ENCODE measurements at regions not wholly inside any gene's neighbourhood (a gene's known extent, or its start where the extent isn't known, plus 50 kb on each side); places are given as distances from the start of the nearest gene placed in this dataset.

- no peak overlapping the region for H3K4me3 ChIP-seq (ENCODE audit: low read depth in 1 of 2, low read length in 1 of 2)
- no peaks in the 10 kb centered on the region for H3K36me3 ChIP-seq
- no peaks in the 10 kb centered on the region for H3K27me3 ChIP-seq
- TF ChIP-seq CTCF (IDR thresholded peaks at IDR 0.05): no peak
- H3K9me3 ChIP-seq: no peaks in the 10 kb centered on the region
- no peaks in the 10 kb centered on the region for H3K4me1 ChIP-seq (ENCODE audit: control insufficient read depth in 1 of 2, insufficient read depth in 1 of 2, low read depth in 1 of 2, low read length in 1 of 2)
- no peak overlapping the region for H3K27ac ChIP-seq
Observed at GRCh38 chr14:62329427-62329826, 567.2 kb downstream of the SNAPC1 start.

DNA sequence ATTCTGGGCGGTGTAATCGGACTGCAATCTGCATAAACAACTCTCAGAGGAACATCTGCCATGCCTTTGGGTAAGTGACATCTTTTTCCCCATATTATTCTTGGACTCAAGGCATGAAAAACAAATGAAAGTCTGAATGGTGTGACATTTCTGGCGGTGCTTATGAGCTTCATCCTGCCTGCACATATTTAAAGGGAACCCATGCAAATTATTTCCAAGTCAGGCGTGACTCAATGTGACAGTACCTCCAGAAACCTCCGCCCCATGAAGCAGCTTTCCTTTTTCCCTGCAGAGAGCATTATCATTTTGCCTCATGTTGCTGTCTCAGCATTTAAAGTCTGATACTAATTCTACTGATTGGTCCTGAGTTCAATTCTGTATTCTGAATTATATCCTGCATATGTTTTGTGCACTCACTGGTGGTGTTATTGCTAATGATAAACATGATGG lies 585.4 kb downstream of the SNAPC1 start:
- Histone ChIP-seq H3K36me3 (no peaks in the 10 kb centered on the region), H3K4me1 (ENCODE audit: control insufficient read depth in 1 of 2, insufficient read depth in 1 of 2, low read depth in 1 of 2, low read length in 1 of 2) (no peaks in the 10 kb centered on the region), H3K27ac (no peak overlapping the region), H3K27me3 (no peaks in the 10 kb centered on the region), H3K9me3 (no peaks in the 10 kb centered on the region), H3K4me3 (ENCODE audit: low read depth in 1 of 2, low read length in 1 of 2) (no peak overlapping the region)
- TF ChIP-seq CTCF (IDR thresholded peaks at IDR 0.05): no peak

DNA sequence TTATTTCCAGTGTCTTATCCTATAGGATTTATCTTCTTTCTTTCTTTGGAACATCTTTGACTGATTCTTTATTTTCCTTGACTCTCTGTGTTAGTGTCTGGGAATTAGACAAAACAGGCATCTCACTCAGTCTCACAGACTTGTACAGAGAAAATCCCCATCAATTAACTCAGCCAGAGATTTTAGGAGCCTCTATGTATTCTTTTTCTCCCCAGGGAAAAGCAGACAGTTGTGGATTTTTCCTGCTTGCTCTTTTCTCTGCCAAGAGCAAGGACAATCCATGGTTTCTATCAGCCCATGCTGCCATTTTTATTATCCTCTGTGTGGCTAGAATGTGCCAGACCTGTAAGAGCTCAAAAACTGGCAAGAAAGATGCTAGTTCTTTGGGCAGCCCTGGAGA lies 595.1 kb downstream of the SNAPC1 start:
- no peaks in the 10 kb centered on the region for H3K27me3 ChIP-seq
- no peak for TF ChIP-seq CTCF (IDR thresholded peaks at IDR 0.05)
- H3K27ac ChIP-seq: no peak overlapping the region
- H3K9me3 ChIP-seq: no peaks in the 10 kb centered on the region
- H3K36me3 ChIP-seq: no peaks in the 10 kb centered on the region
- H3K4me3 ChIP-seq (ENCODE audit: low read depth in 1 of 2, low read length in 1 of 2): no peak overlapping the region
- no peaks in the 10 kb centered on the region for H3K4me1 ChIP-seq (ENCODE audit: control insufficient read depth in 1 of 2, insufficient read depth in 1 of 2, low read depth in 1 of 2, low read length in 1 of 2)

- H3K9me3 ChIP-seq: no peaks in the 10 kb centered on the region
- H3K27ac ChIP-seq: no peak overlapping the region
- TF ChIP-seq CTCF (IDR thresholded peaks at IDR 0.05): no peak
- H3K36me3 ChIP-seq: no peaks in the 10 kb centered on the region
- no peak overlapping the region for H3K4me3 ChIP-seq (ENCODE audit: low read depth in 1 of 2, low read length in 1 of 2)
- H3K27me3 ChIP-seq: no peaks in the 10 kb centered on the region
- no peaks in the 10 kb centered on the region for H3K4me1 ChIP-seq (ENCODE audit: control insufficient read depth in 1 of 2, insufficient read depth in 1 of 2, low read depth in 1 of 2, low read length in 1 of 2)
Observed at GRCh38 chr14:62364161-62364560, 601.9 kb downstream of the SNAPC1 start.

GRCh38 chr14:62364800-62365280 lies 602.6 kb downstream of the SNAPC1 start:
- no peak for TF ChIP-seq CTCF (IDR thresholded peaks at IDR 0.05)
- Histone ChIP-seq H3K4me3 (ENCODE audit: low read depth in 1 of 2, low read length in 1 of 2) (no peak overlapping the region), H3K9me3 (no peaks in the 10 kb centered on the region), H3K4me1 (ENCODE audit: control insufficient read depth in 1 of 2, insufficient read depth in 1 of 2, low read depth in 1 of 2, low read length in 1 of 2) (no peaks in the 10 kb centered on the region), H3K27me3 (no peaks in the 10 kb centered on the region), H3K27ac (no peak overlapping the region), H3K36me3 (no peaks in the 10 kb centered on the region)

All from neutrophil (primary cell).